ENCODE measurements at regions not wholly inside any gene's neighbourhood (a gene's known extent, or its start where the extent isn't known, plus 50 kb on each side); places are given as distances from the start of the nearest gene placed in this dataset.

- Histone ChIP-seq H3K56ac (ENCODE audit: insufficient read length, low read depth, low read length) (no peak overlapping the region), H3K9ac (ENCODE audit: extremely low read depth, insufficient read length, low read length) (no peak overlapping the region), H3K23me2 (ENCODE audit: insufficient read length, low read depth, low read length, poor library complexity, severe bottlenecking) (no peaks in the 10 kb centered on the region), H3K4me2 (ENCODE audit: insufficient read depth, insufficient read length, low read length) (no peak overlapping the region), H4K8ac (replicated peaks; ENCODE audit: insufficient read length, low read depth, low read length) (no peak overlapping the region), H3K23ac (ENCODE audit: insufficient read length, low read depth, low read length) (no peak overlapping the region), H2AFZ (ENCODE audit: low read length) (no peak overlapping the region), H2BK20ac (ENCODE audit: low read depth, low read length, poor library complexity, severe bottlenecking) (no peak overlapping the region), H3K79me2 (ENCODE audit: insufficient read depth, low read length) (no peaks in the 10 kb centered on the region), H4K91ac (ENCODE audit: insufficient read length, low read depth, low read length) (no peak overlapping the region), H2AK5ac (ENCODE audit: insufficient read length, low read length) (no peak overlapping the region), H2BK120ac (ENCODE audit: low read depth, low read length, poor library complexity, severe bottlenecking) (no peak overlapping the region), H3K14ac (ENCODE audit: insufficient read depth, low read length) (no peak overlapping the region), H3K4ac (ENCODE audit: low read depth, low read length) (no peak overlapping the region), H3K18ac (ENCODE audit: insufficient read length, low read depth, low read length) (no peak overlapping the region), H2BK5ac (ENCODE audit: insufficient read length, low read length) (no peak overlapping the region), H3K27me3 (ENCODE audit: insufficient read depth, low read length) (no peaks in the 10 kb centered on the region), H2BK15ac (ENCODE audit: low read depth, low read length) (no peak overlapping the region), H3K4me1 (ENCODE audit: insufficient read depth, low read length) (no peaks in the 10 kb centered on the region; the same call in 1 of the 2 replicates), H2BK12ac (ENCODE audit: insufficient read length, low read depth, low read length) (no peak overlapping the region), H3K27ac (ENCODE audit: insufficient read length, low read depth, low read length) (no peak overlapping the region), H3T11ph (ENCODE audit: low read length) (no peak overlapping the region), H3K9me3 (ENCODE audit: control insufficient read depth, low read depth, low read length) (no peaks in the 10 kb centered on the region), H3K79me1 (ENCODE audit: insufficient read depth, low read depth, low read length, poor library complexity, severe bottlenecking) (no peaks in the 10 kb centered on the region), H4K5ac (ENCODE audit: insufficient read length, low read depth, low read length) (no peak overlapping the region), H4K20me1 (ENCODE audit: control insufficient read depth, insufficient read depth, insufficient read length) (no peaks in the 10 kb centered on the region)
- no CpG with 5 or more reads among the region's 2 CpGs for WGBS (ENCODE audit: extremely low coverage, insufficient read length, low lambda C conversion rate)
- H3K36me3 Mint-ChIP-seq (ENCODE audit: insufficient read depth in 1 of 3, low read depth in 3 of 3), result peaks cover 0 to 8% (median 4%) of the 10 kb centered on the region in 3 experiments; a peak in 2 of 7 replicates
- peaks cover 16 to 20% of the 10 kb centered on the region in 2 experiments for H3K9me3 Mint-ChIP-seq
- no peak overlapping the region for H3K4me3 Mint-ChIP-seq
- H3K27me3 Mint-ChIP-seq (ENCODE audit: low read depth), result no peaks in the 10 kb centered on the region
- H3K4me1 Mint-ChIP-seq, result peaks cover 2 to 9% of the 10 kb centered on the region in 2 experiments; a peak in 1 of 4 replicates
- TF ChIP-seq CTCF (conservative IDR thresholded peaks at IDR 0.05), result no peak
- no peak for DNase-seq
- no peak overlapping the region for H3K27ac Mint-ChIP-seq
Observed at GRCh38 chr9:81259896-81260295, 429.5 kb downstream of the TLE1 start.

All from H9 (cell line).